Uterus (tissue), 3 donors: ENCODE measurements at regions not wholly inside any gene's neighbourhood (a gene's known extent, or its start where the extent isn't known, plus 50 kb on each side); places are given as distances from the start of the nearest gene placed in this dataset.

Experiments
- DNase-seq, 2 donors: peaks; one replicate each; pipeline ENCODE4 v3.0.0-alpha.2; 2019 to 2020
- H3K27ac ChIP-seq, 2 donors: fragments of 200-600 bp; sonication (generic); 1 replicate in 1 of 2; 2 replicates in 1 of 2; pipeline ENCODE4 v1.5.1; 2016 to 2018
- H3K27me3 ChIP-seq, 2 donors: fragments of 200-600 bp; sonication (generic); one replicate each; pipeline ENCODE4 v1.5.1; 2018 to 2019; ENCODE audit warnings: control low read depth in 1 of 2
- H3K36me3 ChIP-seq, 2 donors: fragments of 200-600 bp; sonication (generic); one replicate each; pipeline ENCODE4 v1.5.1; 2019; ENCODE audit warnings: control low read depth in 1 of 2
- H3K4me1 ChIP-seq, 2 donors: fragments of 200-600 bp; sonication (generic); one replicate each; pipeline ENCODE4 v1.5.1; 2018 to 2019; ENCODE audit warnings: control low read depth in 1 of 2
- H3K4me3 ChIP-seq, 2 donors: fragments of 200-600 bp; sonication (generic); 1 replicate in 1 of 2; 2 replicates in 1 of 2; pipeline ENCODE4 v1.5.1; 2018 to 2019; ENCODE audit warnings: mild to moderate bottlenecking in 1 of 2
- H3K9me3 ChIP-seq, 2 donors: fragments of 200-600 bp; sonication (generic); one replicate each; pipeline ENCODE4 v1.5.1; 2019; ENCODE audit warnings: control low read depth in 1 of 2
- CTCF ChIP-seq, 4 experiments: fragments of 200-600 bp in 2 of 4; fragments of 450-650 bp in 2 of 4; sonication (generic) in 2 of 4; IDR thresholded peaks; one replicate each; pipeline ENCODE4 v1.5.1; 2016 to 2019; ENCODE audit warnings: antibody characterized with exemption in 4 of 4, mild to moderate bottlenecking in 2 of 4, moderate library complexity in 1 of 4
- POLR2A ChIP-seq, 2 donors: fragments of 450-650 bp; IDR thresholded peaks; one replicate each; pipeline ENCODE4 v1.6.1; 2016; ENCODE audit warnings: antibody characterized with exemption in 2 of 2, mild to moderate bottlenecking in 1 of 2, moderate library complexity in 1 of 2
- intact Hi-C: fragments of 100-400 bp; cut with DNase I; formaldehyde crosslinking; loops from one replicate; pipeline ENCODE4 v1.15.1; 2023; ENCODE audit warnings: low total_unique reads
- donor health status: DM: yes; HTN: yes; CAD: no.

- Histone ChIP-seq H3K36me3 (no peaks in the 10 kb centered on the region), H3K4me1 (no peaks in the 10 kb centered on the region), H3K27ac (peak overlapping the region in 1 of 2 donors; percentile 15), H3K9me3 (no peaks in the 10 kb centered on the region), H3K4me3 (no peak overlapping the region), H3K27me3 (no peaks in the 10 kb centered on the region)
- peak in 1 of 2 donors; percentile 10 for DNase-seq
- intact Hi-C loops = no loop called here
- TF ChIP-seq CTCF (IDR thresholded peaks at IDR 0.05) = no peak
- TF ChIP-seq POLR2A (IDR thresholded peaks at IDR 0.05) = no peak
Measured at GRCh38 chr14:85438001-85438400, 91.9 kb upstream of the FLRT2 start.

- intact Hi-C loops = no loop called here
- no peak for DNase-seq
- no peaks in the 10 kb centered on the region for H3K9me3 ChIP-seq
- no peaks in the 10 kb centered on the region for H3K36me3 ChIP-seq
- TF ChIP-seq CTCF (IDR thresholded peaks at IDR 0.05) (no peak), POLR2A (IDR thresholded peaks at IDR 0.05) (no peak)
- no peak overlapping the region for H3K4me3 ChIP-seq
- peak overlapping the region in 1 of 2 donors; percentile 15 for H3K27ac ChIP-seq
- no peaks in the 10 kb centered on the region for H3K4me1 ChIP-seq
- no peaks in the 10 kb centered on the region for H3K27me3 ChIP-seq
Measured at GRCh38 chr14:85438481-85438942, 91.4 kb upstream of the FLRT2 start.

- H3K27me3 ChIP-seq = no peaks in the 10 kb centered on the region
Measured at GRCh38 chr14:85439696-85440328, 90.1 kb upstream of the FLRT2 start.

GRCh38 chr14:85441909-85442643 is 87.9 kb upstream of the FLRT2 start:
- no peak overlapping the region for H3K4me3 ChIP-seq
- intact Hi-C loops = no loop called here
- H3K36me3 ChIP-seq = no peaks in the 10 kb centered on the region
- H3K27ac ChIP-seq = no peak overlapping the region
- no peaks in the 10 kb centered on the region for H3K9me3 ChIP-seq
- H3K27me3 ChIP-seq = no peaks in the 10 kb centered on the region
- no peak for DNase-seq
- no peaks in the 10 kb centered on the region for H3K4me1 ChIP-seq
- TF ChIP-seq CTCF (IDR thresholded peaks at IDR 0.05) (no peak), POLR2A (IDR thresholded peaks at IDR 0.05) (no peak)

More at GRCh38 chr14:85439696-85440328, 90.1 kb upstream of the FLRT2 start:
- no peak overlapping the region for H3K27ac ChIP-seq
- H3K9me3 ChIP-seq = no peaks in the 10 kb centered on the region
- TF ChIP-seq CTCF (IDR thresholded peaks at IDR 0.05) (no peak), POLR2A (IDR thresholded peaks at IDR 0.05) (no peak)
- no peak for DNase-seq
- no peaks in the 10 kb centered on the region for H3K4me1 ChIP-seq
- H3K36me3 ChIP-seq = no peaks in the 10 kb centered on the region
- no peak overlapping the region for H3K4me3 ChIP-seq
- intact Hi-C loops = no loop called here

- Histone ChIP-seq H3K9me3 (no peaks in the 10 kb centered on the region), H3K4me1 (no peaks in the 10 kb centered on the region), H3K36me3 (no peaks in the 10 kb centered on the region), H3K27me3 (no peaks in the 10 kb centered on the region), H3K27ac (no peak overlapping the region), H3K4me3 (no peak overlapping the region)
- no peak for DNase-seq
- intact Hi-C loops = no loop called here
- TF ChIP-seq CTCF (IDR thresholded peaks at IDR 0.05) (no peak), POLR2A (IDR thresholded peaks at IDR 0.05) (no peak)
Measured at GRCh38 chr14:85442996-85443395, 86.9 kb upstream of the FLRT2 start.
